HL-60 (cell line): ENCODE measurements at regions not wholly inside any gene's neighbourhood (a gene's known extent, or its start where the extent isn't known, plus 50 kb on each side); places are given as distances from the start of the nearest gene placed in this dataset.

Experiments used
- GABPA ChIP-seq: IDR thresholded peaks from 2 replicates; pipeline ENCODE4 v1.6.1; 2012; ENCODE audit warnings: low read depth
- POLR2AphosphoS5 ChIP-seq: IDR thresholded peaks from 2 replicates; pipeline ENCODE4 v1.6.1; 2012; ENCODE audit warnings: low read depth
- SPI1 ChIP-seq: IDR thresholded peaks from 2 replicates; pipeline ENCODE4 v1.6.1; 2012; ENCODE audit warnings: low read depth, mild to moderate bottlenecking, borderline replicate concordance
- TF ChIP-seq, protein P1 (sequence below): IDR thresholded peaks from one replicate; pipeline ENCODE4 v1.5.1; 2011; ENCODE audit warnings: low read length, control low read depth, inconsistent platforms; ENCODE audit not compliant: insufficient read depth

DNA sequence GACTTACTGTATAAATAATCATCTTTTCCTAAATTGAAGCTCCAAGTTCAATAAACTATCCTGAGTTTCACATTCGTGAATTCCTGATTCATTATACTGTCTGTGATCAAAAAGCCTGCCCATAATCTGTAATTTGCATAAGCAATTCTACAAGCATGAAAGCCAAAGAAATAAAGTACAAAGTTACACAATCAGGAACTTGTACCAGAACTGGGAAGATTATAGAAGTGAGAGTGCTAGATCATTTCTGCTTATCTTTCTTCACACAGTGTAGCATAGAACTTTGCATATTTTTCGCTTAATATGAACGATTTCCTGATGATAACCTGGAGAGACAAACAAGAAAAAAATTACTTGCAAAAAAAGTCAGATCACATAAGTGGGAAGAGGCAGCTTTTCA, 308.2 kb downstream of the C12orf50 start:
- TF ChIP-seq, protein P1, sequence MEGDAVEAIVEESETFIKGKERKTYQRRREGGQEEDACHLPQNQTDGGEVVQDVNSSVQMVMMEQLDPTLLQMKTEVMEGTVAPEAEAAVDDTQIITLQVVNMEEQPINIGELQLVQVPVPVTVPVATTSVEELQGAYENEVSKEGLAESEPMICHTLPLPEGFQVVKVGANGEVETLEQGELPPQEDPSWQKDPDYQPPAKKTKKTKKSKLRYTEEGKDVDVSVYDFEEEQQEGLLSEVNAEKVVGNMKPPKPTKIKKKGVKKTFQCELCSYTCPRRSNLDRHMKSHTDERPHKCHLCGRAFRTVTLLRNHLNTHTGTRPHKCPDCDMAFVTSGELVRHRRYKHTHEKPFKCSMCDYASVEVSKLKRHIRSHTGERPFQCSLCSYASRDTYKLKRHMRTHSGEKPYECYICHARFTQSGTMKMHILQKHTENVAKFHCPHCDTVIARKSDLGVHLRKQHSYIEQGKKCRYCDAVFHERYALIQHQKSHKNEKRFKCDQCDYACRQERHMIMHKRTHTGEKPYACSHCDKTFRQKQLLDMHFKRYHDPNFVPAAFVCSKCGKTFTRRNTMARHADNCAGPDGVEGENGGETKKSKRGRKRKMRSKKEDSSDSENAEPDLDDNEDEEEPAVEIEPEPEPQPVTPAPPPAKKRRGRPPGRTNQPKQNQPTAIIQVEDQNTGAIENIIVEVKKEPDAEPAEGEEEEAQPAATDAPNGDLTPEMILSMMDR: no peak
- no peak for TF ChIP-seq POLR2AphosphoS5
- TF ChIP-seq SPI1: no peak
- TF ChIP-seq GABPA: no peak
